ENCODE measurements at regions not wholly inside any gene's neighbourhood (a gene's known extent, or its start where the extent isn't known, plus 50 kb on each side); places are given as distances from the start of the nearest gene placed in this dataset.
"Not testable (repeated sequence)": the region's sequence is repeated elsewhere in the genome, so short reads cannot be mapped to it uniquely, and the experiment has no call there.

DNA sequence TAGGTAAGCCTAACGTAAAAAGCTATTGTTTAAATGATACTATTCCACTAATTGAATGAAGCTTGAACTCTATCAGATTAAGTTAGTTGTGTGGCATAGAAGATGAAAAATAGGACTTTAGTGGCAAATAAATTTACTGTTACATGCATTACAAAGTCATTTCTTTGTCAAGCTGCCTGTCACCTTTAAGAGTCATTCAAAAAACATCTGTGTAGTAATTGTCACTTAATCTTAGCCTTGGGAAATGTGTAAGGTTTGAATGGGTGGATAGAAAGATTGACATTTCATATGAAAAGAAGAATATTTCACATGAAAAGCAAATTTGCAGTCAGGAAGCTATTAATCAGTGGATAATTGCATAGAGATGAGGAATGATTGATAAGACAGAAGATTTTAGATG, 473.5 kb downstream of the DNAH5 start:
- DNase-seq = no peak

GRCh38 chr5:13470263-13470662, 474.2 kb downstream of the DNAH5 start:
- DNase-seq = no peak

GRCh38 chr5:13464532-13465193, 479.8 kb downstream of the DNAH5 start:
- no peak for DNase-seq

DNA sequence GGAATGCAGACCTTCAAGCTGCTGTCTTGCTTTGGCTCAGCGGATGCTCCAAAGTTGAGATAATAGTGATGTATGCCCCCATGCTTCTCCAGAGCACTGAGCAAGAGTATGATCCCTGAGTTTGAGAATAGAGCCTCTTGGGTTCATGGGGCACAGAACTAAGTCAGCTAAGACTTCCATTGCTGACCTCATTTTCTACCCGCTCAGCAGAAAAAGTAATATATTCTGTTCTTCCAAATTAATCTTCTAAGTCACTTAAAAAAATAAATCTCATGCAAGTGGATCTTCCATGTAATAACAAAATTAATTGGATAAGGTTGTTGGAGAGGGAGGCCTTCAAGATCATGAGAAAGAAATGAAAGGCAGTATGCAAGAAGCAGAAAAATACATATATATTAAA, 483.9 kb downstream of the DNAH5 start:
- DNase-seq = no peak

DNA sequence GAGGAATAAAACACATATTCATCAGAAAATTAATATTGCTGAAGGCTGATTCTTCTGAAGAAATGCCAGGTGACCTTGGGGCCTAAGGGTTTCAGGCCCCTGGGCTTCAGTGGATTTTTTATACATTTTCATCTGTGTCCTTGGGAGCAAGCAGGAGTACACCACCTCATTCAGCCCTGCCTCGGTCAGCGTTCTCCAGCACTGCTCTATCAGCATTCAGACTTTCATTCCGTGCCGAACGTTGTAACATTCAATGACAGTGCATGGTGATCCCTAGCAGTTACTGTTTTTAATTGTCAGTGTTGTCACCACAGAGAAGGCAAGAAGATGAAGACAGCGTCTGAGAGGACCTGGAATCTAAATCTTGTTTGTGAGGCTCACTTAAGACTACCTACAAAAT, 490.4 kb downstream of the DNAH5 start:
- DNase-seq = no peak

GRCh38 chr5:13448843-13449242, 495.6 kb downstream of the DNAH5 start:
- no peak for DNase-seq

DNA sequence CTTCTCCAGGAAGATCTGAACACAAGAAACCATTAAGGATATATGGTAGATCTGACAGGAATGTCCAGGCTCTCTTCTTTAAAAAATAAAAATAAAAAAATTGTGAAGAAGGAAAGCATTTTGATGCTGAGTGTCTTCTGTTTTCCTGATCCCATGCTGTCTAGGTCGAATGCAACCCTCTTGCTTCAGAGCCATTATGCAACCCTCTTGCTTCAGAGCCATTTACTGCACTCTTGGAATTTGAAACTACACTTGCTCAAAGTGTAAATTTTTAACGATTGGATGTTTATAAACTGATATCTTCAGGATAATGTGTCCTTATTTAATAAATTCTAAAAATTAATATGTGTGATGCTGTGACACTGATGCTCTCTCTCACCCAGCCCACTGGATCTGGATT, 505.1 kb downstream of the DNAH5 start:
- DNase-seq = no peak

DNA sequence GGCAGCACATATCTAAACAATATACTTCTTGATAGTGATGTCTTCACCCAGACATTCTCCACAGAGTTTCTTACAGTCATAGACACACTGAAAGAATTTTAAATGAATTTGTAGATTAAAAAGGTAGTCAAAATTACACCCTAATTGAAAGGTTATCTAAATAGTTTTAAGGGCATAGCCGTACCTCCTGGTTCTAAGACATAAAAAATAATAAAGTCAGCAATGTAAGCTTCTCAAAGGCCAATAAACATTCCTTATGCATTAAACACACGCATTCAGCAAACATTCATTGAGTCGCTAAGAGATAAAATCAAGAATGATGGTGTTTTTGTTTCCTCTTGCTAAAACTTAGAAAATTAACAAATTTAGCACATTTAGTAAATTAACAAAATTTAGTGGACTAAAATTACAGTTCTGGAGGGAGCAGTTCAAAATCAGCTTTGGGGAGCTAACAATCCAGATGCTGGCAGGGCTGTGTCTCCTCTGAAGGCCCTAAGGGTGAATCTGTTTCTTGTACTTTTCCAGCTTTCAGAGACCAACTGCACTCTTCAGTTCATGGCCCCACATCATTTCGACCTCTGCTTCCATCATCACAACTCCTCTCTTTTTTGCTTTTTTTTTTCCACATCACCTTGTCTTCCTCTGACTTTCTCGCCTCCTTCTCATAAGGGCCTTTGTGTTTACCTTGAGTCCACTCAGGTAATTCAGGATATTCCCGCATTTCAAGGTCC, 516.5 kb downstream of the DNAH5 start:
- no peak for DNase-seq

DNA sequence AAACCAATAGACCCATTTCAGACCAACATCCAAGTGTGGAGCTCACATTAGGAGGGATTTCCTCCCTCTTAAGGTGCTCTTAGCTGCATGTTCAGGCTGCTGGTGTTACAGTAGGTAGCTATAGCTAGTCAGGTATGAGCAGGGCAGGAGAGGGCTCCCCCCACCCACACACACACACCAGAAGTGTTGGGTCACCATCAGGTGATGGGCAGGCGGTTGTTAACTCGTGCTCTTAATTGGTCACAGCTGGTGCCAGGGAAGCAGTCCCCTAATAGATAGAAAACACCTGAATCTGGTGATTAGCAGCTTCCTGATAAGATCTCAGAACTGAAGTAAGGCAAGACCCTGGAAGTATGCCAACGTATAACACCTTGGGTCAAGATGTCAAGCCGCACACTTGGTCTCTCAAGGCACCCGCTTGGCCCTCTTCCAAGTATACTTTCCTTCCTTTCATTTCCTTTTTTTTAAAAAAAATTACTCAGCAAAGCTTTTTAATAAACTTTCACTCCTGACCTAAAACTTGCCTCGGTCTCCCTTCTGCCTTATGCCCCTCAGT, 532.4 kb downstream of the DNAH5 start:
- DNase-seq = no peak

DNA sequence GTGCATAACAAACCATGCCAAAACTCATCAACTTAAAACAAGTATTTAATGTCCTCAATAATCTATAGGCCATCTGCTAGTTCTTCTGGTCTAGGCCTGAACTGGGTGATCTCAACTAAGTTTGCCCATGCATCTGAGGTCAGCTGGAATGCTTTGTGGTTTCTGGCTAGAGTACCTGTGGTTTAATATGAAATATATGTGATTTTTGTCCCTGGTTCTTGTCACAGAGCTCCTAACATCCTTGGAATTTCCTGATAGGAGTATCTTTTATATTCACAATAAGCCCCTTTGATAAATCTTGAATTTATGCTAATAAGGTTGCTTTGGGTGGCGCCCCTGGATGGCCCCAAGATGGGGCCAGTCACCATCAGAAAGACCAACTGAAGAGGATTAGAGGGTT, 535.9 kb downstream of the DNAH5 start:
- no peak for DNase-seq

- DNase-seq = no peak
Observed at GRCh38 chr5:13403351-13403750, 541.1 kb downstream of the DNAH5 start.

- DNase-seq = no peak
Observed at GRCh38 chr5:13385066-13385465, 559.4 kb downstream of the DNAH5 start.

DNA sequence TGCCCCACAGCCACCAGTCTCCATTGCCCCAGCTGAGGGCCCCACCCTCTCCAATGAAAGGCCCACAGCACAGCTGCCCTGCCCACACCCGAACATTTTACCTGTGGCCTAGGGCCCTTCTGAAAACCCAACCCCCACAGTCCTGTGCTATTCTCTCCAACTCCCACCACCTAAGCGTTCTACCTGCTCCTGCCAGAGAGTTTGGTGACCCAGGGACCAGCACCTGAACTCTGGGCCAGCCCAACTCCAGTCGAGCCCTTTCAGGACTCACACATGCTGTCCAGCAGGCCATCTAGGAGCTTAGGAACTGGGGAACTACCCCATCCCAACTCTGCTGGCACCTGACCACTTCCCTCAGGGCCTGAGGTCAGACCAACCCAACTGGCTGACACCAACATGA, 562.3 kb downstream of the DNAH5 start:
- no peak for DNase-seq

- no peak for DNase-seq
Observed at GRCh38 chr5:13378091-13378490, 566.4 kb downstream of the DNAH5 start.

DNA sequence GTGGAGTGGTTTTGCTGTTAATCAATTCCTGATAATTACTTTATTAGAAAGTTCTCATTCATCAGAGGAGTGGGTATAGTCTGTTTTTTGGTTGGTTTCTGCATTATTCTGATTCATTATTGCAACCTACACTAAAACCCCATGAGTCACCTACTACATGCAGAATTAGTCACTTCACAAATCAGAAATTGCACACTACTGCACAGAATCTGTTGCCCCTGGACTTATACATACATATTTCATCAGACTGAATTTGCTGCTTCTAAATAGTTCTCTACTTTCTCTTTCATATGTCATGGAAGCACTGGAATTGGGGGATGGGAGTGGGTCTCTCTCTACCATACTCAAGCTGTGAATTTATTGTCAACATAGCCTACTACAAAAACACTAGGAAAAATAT, 585.1 kb downstream of the DNAH5 start:
- no peak for DNase-seq

DNA sequence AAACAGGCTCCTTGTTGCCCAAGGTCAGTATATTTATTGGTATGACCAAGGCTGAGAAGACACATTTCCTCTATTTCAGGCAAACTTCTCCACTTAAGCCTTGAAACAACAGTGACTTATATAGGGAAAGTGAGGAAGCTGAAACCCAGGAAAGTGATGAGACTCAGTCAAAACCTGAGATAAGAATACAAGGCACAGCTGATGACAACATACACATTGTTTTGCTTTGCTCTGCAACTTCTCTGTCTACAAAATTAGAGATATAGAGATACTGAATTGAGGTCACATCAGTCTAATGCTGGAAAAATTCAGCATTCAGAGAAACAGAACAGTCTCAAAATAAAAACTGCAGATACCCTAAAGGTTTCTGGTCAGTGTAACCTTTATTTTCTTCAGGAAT, 586.1 kb downstream of the DNAH5 start:
- no peak for DNase-seq

- DNase-seq = no peak
Observed at GRCh38 chr5:13357929-13358328, 586.6 kb downstream of the DNAH5 start.

DNA sequence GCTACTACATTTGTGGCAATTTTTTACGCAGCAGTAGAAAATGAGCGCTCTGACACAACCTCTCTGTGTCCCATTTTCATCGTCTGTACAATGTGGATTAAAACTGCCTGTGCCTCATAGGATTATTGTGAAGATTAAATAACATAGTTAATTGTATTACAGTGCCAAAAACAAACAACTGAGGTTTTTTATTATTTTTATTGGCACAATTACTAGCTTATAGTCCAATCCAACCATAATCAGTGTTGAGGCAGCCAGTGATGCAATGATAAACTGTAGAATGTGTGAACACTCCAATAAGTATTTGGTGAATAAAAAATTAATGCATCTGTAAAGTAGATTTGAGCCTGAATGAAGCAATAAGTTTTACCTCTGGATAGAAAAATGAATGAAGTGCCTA, 588.3 kb downstream of the DNAH5 start:
- peak; percentile 14 for DNase-seq

- no peak for DNase-seq
Observed at GRCh38 chr5:13354611-13355010, 589.9 kb downstream of the DNAH5 start.

DNA sequence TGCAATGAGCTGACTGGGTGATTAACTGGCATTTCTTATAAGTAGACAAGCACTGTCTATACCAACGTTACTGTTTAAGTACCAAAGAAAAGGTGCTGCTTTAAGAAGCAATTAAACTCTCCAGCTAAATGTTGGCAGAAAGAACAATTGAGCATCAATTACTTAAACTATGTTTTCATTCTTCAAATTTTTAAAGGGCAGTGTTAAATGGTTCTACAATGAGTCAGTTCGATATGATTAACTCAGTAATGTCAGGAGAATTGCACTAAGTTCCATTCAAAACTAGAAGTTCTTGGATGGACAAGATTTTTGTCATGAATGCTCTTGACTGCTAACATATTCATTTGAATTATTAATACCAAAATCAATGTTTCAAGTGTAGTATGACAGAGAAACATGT, 593.7 kb downstream of the DNAH5 start:
- no peak for DNase-seq

DNA sequence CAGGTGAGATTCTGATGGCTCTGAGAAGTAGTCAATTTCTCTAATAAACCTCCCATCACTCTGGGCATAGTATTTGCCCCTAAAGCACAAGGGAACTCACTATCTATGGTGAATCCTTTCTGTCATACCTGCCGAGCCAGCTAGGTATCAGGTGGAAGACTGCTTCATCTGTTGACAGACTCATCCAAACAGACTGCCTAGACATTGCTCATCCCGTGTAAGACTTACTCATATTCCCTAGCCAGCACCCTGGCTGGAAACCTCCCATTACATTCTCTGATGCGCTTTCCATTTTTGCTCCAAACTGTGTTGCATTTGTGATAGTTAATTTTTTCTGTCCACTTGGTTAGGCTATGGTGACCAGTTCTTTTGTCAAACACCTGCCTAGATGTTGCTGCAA, 595.9 kb downstream of the DNAH5 start:
- no peak for DNase-seq

DNA sequence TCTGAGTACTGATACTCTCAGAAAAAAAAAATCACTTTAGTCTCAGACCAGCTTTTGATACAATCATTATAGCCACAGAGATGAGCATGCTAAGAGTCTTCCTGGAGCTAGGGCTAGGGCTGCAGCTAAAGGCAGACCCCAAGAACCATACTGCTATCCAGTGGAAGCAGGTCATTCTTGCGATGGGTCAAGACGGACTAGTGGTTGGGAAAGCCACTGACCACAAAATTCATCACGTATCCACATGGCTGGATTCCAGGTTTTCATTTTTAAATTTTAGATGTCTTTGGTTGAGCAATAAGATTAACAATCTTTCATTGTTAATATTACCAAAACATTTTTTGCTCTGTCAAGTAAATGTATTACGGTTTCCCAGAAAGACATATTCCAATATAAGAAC, 598.1 kb downstream of the DNAH5 start:
- DNase-seq = no peak

DNA sequence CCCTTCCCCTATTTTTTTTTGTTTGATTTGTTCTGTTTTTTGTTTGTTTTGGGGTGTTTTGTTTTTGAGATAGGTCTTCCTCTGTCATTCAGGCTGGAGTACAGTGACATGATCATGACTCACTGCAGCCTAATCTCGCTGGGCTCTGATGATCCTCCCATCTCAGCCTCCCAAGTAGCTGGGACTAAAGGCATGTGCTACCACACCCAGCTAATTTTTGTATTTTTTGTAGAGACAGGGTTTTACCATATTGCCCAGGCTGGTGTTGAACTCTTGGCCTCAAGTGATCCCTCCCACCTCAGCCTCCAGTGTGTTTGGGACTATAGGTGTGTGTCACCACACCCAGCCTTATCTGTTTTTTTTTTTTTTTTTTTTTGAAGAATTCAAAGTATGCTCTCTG, 605.4 kb downstream of the DNAH5 start:
- no peak for DNase-seq

DNA sequence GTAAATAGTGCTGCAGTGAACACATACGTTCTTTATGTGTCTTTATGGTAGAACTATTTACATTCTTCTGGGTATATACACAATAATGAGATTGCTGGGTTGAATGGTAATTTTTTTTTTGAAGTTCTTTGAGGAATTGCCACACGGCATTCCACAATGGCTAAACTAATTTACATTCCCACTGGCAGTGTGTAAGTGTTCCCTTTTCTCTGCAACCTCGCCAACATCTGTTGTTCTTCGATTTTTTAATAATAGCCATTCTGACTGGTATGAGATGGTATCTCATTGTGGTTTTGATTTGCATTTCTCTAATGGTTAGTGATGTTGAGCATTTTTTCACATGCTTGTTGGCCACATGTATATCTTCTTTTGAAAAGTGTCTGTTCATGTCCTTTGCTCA, 609.5 kb downstream of the DNAH5 start:
- not testable (repeated sequence) for DNase-seq

GRCh38 chr5:13331585-13331984, 612.9 kb downstream of the DNAH5 start:
- DNase-seq = no peak

Measured in NCI-H82 (cell line).